Transverse colon (tissue), 4 donors: ENCODE measurements at regions not wholly inside any gene's neighbourhood (a gene's known extent, or its start where the extent isn't known, plus 50 kb on each side); places are given as distances from the start of the nearest gene placed in this dataset.

ENCODE experiments used
- CTCF ChIP-seq, 5 experiments: fragments of 200-600 bp in 3 of 5; fragments of 450-650 bp in 2 of 5; sonication (generic) in 3 of 5; IDR thresholded peaks; 1 replicate in 2 of 5; 2 replicates in 3 of 5; pipeline ENCODE4 v1.5.1; 2016 to 2017; ENCODE audit warnings: antibody characterized with exemption in 5 of 5, inconsistent platforms in 3 of 5, mild to moderate bottlenecking in 2 of 5, moderate library complexity in 1 of 5
- POLR2AphosphoS5 ChIP-seq, 3 donors: sonication (generic); formaldehyde crosslinking; IDR thresholded peaks; one replicate each; pipeline ENCODE4 v1.6.1; 2016; ENCODE audit warnings: antibody characterized with exemption in 3 of 3

DNA sequence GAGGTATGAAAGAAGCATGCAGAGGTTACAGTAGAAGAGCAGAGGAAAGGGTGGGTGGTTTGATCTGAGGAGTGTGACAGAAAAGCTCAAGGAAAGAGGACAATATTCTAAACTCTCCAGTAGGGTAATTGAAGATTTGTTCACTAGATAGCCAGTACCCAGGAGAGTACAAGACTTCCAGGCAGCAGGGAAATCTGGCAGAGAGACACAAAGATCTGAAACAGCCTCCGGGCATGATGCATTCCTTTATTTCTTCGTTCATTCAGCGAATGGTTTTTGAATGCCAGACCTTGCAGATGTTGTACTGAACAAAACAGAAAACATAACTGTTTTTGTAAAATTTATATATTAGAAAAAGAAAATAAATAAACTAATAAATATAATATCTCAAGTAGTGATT lies 766.6 kb downstream of the FAT4 start:
- TF ChIP-seq CTCF (IDR thresholded peaks at IDR 0.05) (no peak), POLR2AphosphoS5 (IDR thresholded peaks at IDR 0.05) (no peak)
